Gastrocnemius medialis (tissue), 4 donors: ENCODE measurements at regions not wholly inside any gene's neighbourhood (a gene's known extent, or its start where the extent isn't known, plus 50 kb on each side); places are given as distances from the start of the nearest gene placed in this dataset.

Experiments used
- CTCF ChIP-seq, 5 experiments: fragments of 450-650 bp in 3 of 5; fragments of 200-600 bp in 2 of 5; sonication (generic) in 2 of 5; IDR thresholded peaks in 4 of 5; conservative IDR thresholded peaks in 1 of 5; 1 replicate in 4 of 5; 2 replicates in 1 of 5; pipeline ENCODE4 v1.5.1; 2016 to 2019; ENCODE audit warnings: antibody characterized with exemption in 5 of 5, mild to moderate bottlenecking in 3 of 5, moderate library complexity in 3 of 5
- POLR2A ChIP-seq, 2 donors: fragments of 450-650 bp; IDR thresholded peaks; one replicate each; pipeline ENCODE4 v1.6.1; 2017; ENCODE audit warnings: antibody characterized with exemption in 2 of 2, mild to moderate bottlenecking in 2 of 2, moderate library complexity in 2 of 2

- TF ChIP-seq CTCF (IDR thresholded peaks at IDR 0.05 in 4 of 5, conservative IDR thresholded peaks at IDR 0.05 in 1 of 5): no peak
- TF ChIP-seq POLR2A (IDR thresholded peaks at IDR 0.05): no peak
Measured at GRCh38 chr15:69724333-69724732, 271.7 kb downstream of the RPLP1 start.
